Esophagus squamous epithelium (tissue), 5 donors: ENCODE measurements at regions not wholly inside any gene's neighbourhood (a gene's known extent, or its start where the extent isn't known, plus 50 kb on each side); places are given as distances from the start of the nearest gene placed in this dataset.

Source experiments
- DNase-seq: peaks from one replicate; lab custom pipeline; 2025; lab: John Stamatoyannopoulos, UW
- H3K27ac ChIP-seq, 4 donors: fragments of 200-600 bp; sonication (generic); one replicate each; pipeline ENCODE4 v1.5.1; 2016 to 2019; ENCODE audit warnings: mild to moderate bottlenecking in 1 of 4
- H3K27me3 ChIP-seq, 4 donors: fragments of 200-600 bp; sonication (generic); 1 replicate in 3 of 4; 2 replicates in 1 of 4; pipeline versions ENCODE4 v1.5.1 to v1.6.0; 2017 to 2021; ENCODE audit warnings: antibody characterized with exemption in 1 of 4
- H3K36me3 ChIP-seq, 3 donors: fragments of 200-600 bp; sonication (generic); one replicate each; pipeline ENCODE4 v1.5.1; 2016 to 2019
- H3K4me1 ChIP-seq, 3 donors: fragments of 200-600 bp; sonication (generic); one replicate each; pipeline ENCODE4 v1.5.1; 2017 to 2019
- H3K4me3 ChIP-seq, 4 donors: fragments of 200-600 bp; sonication (generic); 1 replicate in 3 of 4; 2 replicates in 1 of 4; pipeline ENCODE4 v1.5.1; 2016 to 2019; ENCODE audit warnings: mild to moderate bottlenecking in 2 of 4, moderate library complexity in 1 of 4
- H3K9me3 ChIP-seq, 3 donors: fragments of 200-600 bp; sonication (generic); one replicate each; pipeline ENCODE4 v1.5.1; 2016 to 2019
- POLR2A ChIP-seq, 4 donors: fragments of 450-650 bp; IDR thresholded peaks; one replicate each; pipeline ENCODE4 v1.6.1; 2017; ENCODE audit warnings: antibody characterized with exemption in 4 of 4, mild to moderate bottlenecking in 4 of 4, moderate library complexity in 3 of 4
- WGBS, 2 donors: methylation state at CpG; one replicate each; pipeline ENCODE4 v1.1.5; 2018; 5-methylcytosine and 5-hydroxymethylcytosine counted together
- intact Hi-C: fragments of 100-400 bp; cut with DNase I; formaldehyde crosslinking; loops from one replicate; pipeline ENCODE4 v1.15.0; 2022
- TF ChIP-seq, protein P1 (sequence below), 6 experiments: fragments of 450-650 bp in 4 of 6; fragments of 200-600 bp in 2 of 6; sonication (generic) in 2 of 6; IDR thresholded peaks; one replicate each; pipeline ENCODE4 v1.5.1; 2016 to 2019; ENCODE audit warnings: antibody characterized with exemption in 6 of 6, mild to moderate bottlenecking in 4 of 6, moderate library complexity in 4 of 6
- donor health status: DM: yes; HTN: yes; CAD: no.

DNA sequence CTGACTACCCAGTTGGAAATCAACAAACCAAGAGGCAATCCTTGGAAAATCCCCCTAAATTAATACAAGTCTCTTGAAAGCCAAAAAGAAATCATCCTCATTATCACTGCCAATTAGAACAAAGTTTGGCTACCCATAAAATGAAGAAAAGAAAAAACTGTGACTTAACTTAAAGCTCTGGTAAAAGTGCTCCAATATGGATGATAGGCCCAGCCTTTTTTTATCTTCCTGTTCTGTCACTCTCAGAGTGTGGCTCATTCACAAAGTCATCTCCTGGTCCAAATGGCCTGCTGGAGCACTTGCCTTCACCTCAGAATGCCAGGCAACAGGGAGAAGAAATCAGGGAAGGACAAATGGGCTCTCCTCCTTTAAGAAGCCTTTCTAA lies 155.1 kb upstream of the GHITM start:
- H3K9me3 ChIP-seq = no peaks in the 10 kb centered on the region
- intact Hi-C loops = no loop called here
- H3K4me1 ChIP-seq = no peaks in the 10 kb centered on the region
- no peak for TF ChIP-seq POLR2A (IDR thresholded peaks at IDR 0.05)
- TF ChIP-seq, protein P1, sequence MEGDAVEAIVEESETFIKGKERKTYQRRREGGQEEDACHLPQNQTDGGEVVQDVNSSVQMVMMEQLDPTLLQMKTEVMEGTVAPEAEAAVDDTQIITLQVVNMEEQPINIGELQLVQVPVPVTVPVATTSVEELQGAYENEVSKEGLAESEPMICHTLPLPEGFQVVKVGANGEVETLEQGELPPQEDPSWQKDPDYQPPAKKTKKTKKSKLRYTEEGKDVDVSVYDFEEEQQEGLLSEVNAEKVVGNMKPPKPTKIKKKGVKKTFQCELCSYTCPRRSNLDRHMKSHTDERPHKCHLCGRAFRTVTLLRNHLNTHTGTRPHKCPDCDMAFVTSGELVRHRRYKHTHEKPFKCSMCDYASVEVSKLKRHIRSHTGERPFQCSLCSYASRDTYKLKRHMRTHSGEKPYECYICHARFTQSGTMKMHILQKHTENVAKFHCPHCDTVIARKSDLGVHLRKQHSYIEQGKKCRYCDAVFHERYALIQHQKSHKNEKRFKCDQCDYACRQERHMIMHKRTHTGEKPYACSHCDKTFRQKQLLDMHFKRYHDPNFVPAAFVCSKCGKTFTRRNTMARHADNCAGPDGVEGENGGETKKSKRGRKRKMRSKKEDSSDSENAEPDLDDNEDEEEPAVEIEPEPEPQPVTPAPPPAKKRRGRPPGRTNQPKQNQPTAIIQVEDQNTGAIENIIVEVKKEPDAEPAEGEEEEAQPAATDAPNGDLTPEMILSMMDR (IDR thresholded peaks at IDR 0.05) = no peak
- no peaks in the 10 kb centered on the region for H3K27me3 ChIP-seq
- H3K27ac ChIP-seq = no peak overlapping the region
- no peaks in the 10 kb centered on the region for H3K36me3 ChIP-seq
- no peak overlapping the region for H3K4me3 ChIP-seq
- no peak for DNase-seq

DNA sequence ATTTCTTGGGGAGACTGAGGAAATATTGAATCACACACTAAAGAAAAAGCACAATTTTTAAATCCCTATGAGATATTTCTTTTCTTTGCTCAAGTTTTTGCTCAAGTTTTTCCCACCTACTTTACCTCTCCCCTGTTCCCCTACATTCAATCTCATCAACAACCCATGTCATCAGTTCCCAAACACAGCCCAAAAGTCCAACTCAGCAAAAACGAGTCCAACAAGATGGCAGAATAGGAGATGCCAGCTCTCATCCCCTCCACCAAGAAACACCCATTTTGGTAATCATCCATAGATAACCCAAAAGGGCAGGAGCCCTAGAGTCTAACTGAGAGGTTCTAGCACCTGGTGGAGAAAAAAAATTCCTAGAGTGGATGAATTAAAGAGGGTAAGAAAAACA lies 152.5 kb upstream of the GHITM start:
- H3K4me1 ChIP-seq = no peaks in the 10 kb centered on the region
- TF ChIP-seq POLR2A (IDR thresholded peaks at IDR 0.05) = no peak
- TF ChIP-seq, protein P1 (IDR thresholded peaks at IDR 0.05) = no peak
- H3K27ac ChIP-seq = no peak overlapping the region
- no peaks in the 10 kb centered on the region for H3K27me3 ChIP-seq
- no peak for DNase-seq
- H3K9me3 ChIP-seq = no peaks in the 10 kb centered on the region
- 33 to 57% methylated on average over 1 of the region's 1 CpG for WGBS, 2 donors
- no peak overlapping the region for H3K4me3 ChIP-seq
- intact Hi-C loops = no loop called here
- H3K36me3 ChIP-seq = no peaks in the 10 kb centered on the region

DNA sequence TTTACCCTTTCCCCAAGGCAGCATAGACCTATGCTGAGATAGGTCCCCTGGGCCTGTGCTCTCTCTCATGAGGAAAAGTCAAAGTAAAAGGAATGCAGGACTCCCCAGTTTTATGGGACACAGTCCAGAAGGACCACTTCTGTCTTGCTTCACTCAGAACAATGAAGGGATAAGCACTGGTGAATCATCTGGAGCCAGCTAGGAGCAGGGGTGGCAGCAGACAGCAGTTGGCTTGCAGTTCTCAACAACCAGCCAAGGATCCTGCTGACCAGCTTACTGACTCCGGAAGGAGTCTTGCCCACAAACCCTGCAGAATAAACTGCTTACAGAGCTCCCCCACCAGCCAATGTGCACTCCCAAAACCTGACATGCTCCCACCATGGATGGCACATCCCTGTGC lies 152.1 kb upstream of the GHITM start:
- no peaks in the 10 kb centered on the region for H3K9me3 ChIP-seq
- 83% methylated on average over 1 of the region's 1 CpG; no CpG with 5 or more reads in 1 of the 2 donors for WGBS, 2 donors
- no peaks in the 10 kb centered on the region for H3K27me3 ChIP-seq
- no peak for TF ChIP-seq POLR2A (IDR thresholded peaks at IDR 0.05)
- no peaks in the 10 kb centered on the region for H3K36me3 ChIP-seq
- intact Hi-C loops = no loop called here
- DNase-seq = no peak
- H3K4me3 ChIP-seq = no peak overlapping the region
- H3K27ac ChIP-seq = no peak overlapping the region
- H3K4me1 ChIP-seq = no peaks in the 10 kb centered on the region

DNA sequence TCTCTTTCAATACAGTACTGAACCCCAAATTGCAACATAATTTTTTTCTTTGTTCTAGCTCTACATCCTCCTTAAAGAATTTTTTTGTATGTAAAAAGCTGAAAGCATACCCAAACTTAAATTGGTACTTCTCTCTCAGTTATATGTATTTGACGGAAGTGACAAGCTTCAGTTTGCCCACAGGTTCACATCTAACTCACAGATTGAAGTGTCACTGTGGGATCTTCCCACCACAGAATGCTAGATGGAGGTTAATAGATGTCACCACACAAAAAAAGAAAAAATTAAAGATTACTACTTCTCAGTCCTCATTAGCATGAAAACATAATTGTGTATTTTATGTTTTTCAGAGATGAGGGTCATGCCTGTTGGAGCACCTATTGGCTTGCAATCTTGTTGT lies 150.9 kb upstream of the GHITM start:
- intact Hi-C loops = no loop called here
- no peak for TF ChIP-seq POLR2A (IDR thresholded peaks at IDR 0.05)
- TF ChIP-seq, protein P1 (IDR thresholded peaks at IDR 0.05) = no peak
- H3K4me1 ChIP-seq = no peaks in the 10 kb centered on the region
- no peak for DNase-seq
- no peak overlapping the region for H3K4me3 ChIP-seq
- H3K27me3 ChIP-seq = no peaks in the 10 kb centered on the region
- no peaks in the 10 kb centered on the region for H3K9me3 ChIP-seq
- H3K27ac ChIP-seq = no peak overlapping the region
- WGBS, 2 donors = 70 to 88% methylated on average over 1 of the region's 1 CpG
- H3K36me3 ChIP-seq = no peaks in the 10 kb centered on the region

DNA sequence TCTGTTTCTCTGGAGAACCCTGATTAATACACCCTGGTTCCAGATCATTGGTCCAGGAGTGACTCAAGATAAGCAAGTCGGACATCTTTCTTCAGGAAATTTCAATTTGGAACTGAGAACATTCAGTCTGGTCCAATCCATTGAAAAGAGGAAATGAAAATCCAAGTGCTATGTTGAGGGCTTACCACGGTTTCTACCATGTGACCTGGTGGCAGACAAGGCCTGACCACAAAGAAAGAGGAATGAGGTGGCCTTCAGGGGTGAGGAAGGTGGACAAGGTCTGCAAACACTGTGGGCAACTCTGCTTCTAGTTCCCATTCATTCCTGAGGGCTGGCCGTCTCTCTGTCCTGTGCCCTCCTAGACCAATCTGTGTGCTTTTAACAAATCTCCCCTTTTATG lies 149.2 kb upstream of the GHITM start:
- 62 to 71% methylated on average over 3 of the region's 3 CpGs for WGBS, 2 donors
- no peak overlapping the region for H3K27ac ChIP-seq
- no peak for TF ChIP-seq POLR2A (IDR thresholded peaks at IDR 0.05)
- TF ChIP-seq, protein P1 (IDR thresholded peaks at IDR 0.05) = no peak
- no peaks in the 10 kb centered on the region for H3K27me3 ChIP-seq
- intact Hi-C loops = no loop called here
- H3K36me3 ChIP-seq = no peaks in the 10 kb centered on the region
- no peak for DNase-seq
- H3K9me3 ChIP-seq = no peaks in the 10 kb centered on the region
- no peak overlapping the region for H3K4me3 ChIP-seq
- H3K4me1 ChIP-seq = no peaks in the 10 kb centered on the region
